ENCODE measurements at regions not wholly inside any gene's neighbourhood (a gene's known extent, or its start where the extent isn't known, plus 50 kb on each side); places are given as distances from the start of the nearest gene placed in this dataset.
"Not testable (repeated sequence)": the region's sequence is repeated elsewhere in the genome, so short reads cannot be mapped to it uniquely, and the experiment has no call there.

DNA sequence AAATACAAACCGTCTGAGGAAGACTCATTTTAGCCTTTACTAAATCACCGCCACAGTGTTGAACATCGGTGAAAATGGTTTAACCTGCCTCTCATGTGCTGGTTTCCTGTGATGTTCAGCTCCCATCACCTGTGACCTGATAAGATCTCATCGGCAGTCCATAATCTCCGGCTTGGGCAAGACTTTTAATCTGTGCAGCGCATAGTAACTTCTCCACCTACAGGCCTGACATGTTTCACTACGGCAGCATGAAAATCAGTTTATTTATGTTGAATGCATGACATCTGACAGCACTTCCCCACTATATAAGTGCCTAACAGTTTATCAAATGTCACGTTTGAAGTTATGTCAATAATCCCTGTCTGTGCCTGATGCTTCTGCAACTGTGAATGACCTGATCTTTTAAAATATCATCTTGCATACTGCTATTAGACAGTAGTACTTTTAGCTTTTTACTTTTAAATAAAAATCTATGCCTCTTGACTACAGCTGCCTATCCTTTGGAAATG lies 1919.8 kb upstream of the AGA start:
- no peak for DNase-seq

DNA sequence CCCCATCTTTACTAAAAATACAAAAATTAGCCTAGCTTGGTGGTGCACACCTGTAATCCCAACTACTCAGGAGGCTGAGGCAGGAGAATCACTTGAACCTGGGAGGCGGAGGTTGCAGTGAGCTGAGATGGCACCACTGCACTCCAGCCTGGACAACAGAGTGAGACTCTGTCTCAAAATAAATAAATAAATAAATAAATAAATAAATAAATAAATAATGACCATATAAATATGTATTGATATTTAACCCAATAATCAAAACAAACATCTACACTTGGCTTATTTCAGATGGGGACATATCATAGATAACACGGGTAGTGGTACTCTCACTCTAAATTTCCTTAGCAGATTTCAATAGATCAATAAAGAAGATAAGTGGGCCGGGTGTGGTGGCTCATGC lies 1923.7 kb upstream of the AGA start:
- DNase-seq: not testable (repeated sequence)

DNA sequence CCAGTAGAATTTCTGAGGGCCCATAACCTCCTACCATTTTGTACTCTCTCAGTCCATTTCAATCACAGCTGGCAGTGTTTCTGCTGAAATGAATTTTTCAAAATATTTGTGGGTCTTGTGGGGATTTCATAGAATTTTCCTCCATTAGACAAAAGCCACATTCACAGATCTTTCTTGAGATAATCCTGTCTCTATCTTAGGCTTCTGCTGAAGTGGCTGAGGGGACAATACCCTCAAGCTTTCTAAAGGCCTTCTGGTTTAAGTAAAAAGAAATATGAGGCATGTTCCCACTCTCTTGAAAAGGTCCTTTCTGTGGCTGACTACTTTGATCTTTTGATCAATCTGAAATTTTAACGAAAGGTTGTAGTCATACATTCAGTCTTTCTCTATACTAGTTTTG lies 1930.0 kb upstream of the AGA start:
- DNase-seq: no peak

- DNase-seq: no peak
These were observed 1930.5 kb upstream of the AGA start for GRCh38 chr4:179372746-179373145.

DNA sequence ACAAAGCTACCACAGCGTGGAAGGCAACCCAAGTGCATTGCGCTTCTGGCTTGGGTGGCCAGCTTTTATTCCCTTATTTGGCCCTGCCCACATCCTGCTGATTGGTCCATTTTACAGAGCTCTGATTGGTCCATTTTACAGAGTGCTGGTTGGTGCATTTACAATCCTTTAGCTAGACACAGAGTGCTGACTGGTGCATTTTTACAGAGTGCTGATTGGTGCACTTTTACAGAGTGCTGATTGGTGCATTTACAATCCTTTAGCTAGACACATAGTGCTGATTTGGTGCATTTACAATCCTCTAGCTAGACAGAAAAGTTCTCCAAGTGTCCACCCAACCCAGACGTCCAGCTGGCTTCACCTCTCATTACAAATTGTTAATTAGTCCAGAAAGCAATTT lies 1936.6 kb upstream of the AGA start:
- DNase-seq: not testable (repeated sequence)

DNA sequence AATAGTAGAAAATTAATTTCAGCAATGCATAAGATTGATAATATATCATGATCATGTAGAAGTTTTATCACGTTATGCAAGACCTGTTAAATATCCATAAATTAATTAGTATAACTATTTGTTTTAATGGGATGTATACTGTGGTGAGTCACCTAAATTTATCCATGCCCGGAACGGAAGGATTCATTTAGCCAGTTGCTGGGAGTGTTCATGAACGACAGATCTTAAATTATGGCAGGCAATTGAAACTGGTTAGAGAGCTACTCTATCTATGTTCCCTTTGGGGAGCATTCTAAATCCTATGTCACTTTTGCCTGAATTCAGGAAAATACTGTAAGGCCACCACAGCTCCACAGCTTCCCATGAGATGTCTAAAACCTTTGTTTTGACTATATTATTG lies 1950.5 kb upstream of the AGA start:
- DNase-seq: no peak

DNA sequence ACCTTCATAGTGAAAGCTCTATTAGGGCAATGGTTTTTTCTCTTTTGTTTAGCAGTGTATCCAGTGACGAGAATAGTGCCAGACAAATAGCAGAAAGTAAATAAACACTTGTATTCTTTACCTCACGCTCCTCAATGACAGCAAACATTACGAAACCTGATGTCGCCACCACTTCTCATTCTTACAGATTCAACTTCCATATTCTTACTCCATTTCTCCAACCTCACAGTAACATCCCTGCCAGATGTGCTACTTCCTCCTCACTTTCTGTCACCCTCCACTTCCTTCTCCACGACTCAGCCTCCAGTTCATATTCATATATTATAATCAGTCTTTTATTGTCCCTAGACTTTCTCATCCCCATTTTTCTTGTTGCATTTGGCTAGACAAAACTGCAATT lies 1956.2 kb upstream of the AGA start:
- no peak for DNase-seq

GRCh38 chr4:179399054-179399782 lies 1957.0 kb upstream of the AGA start:
- no peak for DNase-seq

- DNase-seq: no peak
These were observed 1973.0 kb upstream of the AGA start for GRCh38 chr4:179415037-179415846.

DNA sequence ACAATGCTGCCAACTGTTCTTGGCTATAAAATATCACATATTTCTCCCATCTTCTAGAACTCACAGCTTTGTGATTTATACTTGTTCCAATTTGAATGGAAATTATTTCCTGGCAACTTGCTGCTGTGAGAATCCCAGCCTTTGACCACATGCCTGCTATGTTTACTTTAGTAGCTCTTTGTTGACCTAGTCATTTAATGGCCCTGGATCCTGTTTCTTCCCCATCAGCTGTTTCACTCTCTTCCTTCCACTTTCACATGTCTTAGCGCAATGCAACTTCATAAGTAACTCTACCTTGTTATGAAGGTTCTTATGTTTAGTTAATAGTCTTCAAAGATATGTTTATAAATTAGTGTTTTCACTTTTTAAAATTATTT lies 1973.6 kb upstream of the AGA start:
- no peak for DNase-seq

DNA sequence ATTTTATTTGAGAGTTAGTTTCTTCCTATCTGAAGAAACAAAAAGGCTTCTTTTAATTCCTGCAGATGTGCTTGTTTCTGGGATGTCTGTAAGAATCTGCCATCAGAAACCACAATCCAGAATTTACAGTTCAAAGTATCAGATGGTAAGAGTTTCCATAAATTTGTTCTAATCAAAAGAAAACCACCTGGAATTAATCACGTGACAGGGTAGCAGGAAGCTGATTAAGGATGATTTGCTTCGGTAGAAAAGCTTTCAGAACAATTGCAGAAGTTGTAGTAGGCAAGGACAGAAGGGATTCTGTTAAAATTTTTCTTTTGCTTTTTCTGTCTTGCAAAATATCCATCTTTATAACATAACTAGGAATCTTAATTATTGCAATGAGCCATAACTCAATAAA lies 1975.1 kb upstream of the AGA start:
- no peak for DNase-seq

- no peak for DNase-seq
These were observed 1995.7 kb upstream of the AGA start for GRCh38 chr4:179437962-179438361.

DNA sequence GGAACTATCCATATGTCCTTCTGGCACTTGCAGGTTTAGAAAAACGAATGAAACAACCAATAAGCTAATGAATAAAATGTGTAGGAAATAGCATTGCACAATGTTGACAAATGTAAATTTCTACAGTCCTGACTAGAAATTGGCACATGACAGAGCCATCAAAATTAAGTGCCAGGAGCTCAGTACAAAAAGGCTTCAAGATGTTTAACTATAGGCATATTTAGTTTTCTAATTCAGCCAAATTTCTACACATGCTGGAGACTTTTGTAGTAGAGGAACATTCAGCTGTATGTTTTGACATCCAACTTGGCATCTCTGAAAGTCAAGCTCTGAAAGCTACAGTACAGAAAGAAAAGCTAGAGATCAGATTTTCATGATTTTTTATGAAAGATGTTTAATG lies 1999.4 kb upstream of the AGA start:
- no peak for DNase-seq

DNA sequence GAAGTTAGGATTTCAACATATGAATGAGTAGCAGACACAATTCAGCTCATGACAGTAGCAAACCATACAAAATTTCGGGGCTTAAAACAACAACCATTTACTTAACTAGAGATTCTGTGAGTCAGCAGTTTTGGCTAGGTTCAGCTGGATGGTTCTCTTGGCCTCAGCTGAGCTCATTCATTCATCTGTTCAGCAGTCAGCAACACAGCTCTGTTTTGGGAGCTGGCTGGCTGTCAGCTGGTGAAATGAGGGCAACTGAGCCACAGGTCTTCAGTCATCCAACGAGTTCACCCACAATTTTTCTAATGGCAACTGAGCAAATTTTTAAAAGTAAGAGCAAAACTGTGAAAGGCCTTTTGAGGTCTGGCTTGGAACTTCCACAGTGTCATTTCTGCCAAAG lies 2005.1 kb upstream of the AGA start:
- DNase-seq: no peak

DNA sequence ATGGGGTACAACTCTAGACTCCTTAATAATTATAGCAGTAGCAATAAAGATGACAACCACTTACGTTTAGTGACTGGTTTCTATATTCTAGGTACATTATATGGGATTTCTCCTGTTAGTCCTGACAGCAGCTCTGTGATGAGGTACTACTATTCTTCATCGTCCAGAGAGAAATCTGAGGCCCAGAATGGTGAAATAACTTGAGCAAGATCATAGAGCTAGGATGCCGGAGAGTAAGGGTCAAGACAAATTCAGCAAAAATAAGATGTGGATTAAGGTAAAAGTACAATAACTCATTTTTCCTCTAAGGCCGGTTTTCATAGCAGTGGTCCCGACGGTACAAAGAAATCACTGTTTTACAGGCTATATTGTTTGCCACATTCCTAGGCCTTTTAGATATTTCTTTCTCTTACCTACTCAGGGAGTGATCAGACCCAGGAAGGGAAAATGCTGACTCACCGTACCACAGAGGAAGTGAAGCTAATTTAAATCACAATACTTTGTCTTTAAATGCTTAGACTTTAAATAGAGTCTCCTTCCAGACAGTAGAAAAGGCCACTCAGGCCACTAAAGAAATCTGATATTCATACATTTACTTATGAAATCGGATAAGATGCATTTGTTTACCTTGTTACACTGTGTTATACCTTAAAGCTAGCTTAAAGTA lies 2023.0 kb upstream of the AGA start:
- DNase-seq: no peak

DNA sequence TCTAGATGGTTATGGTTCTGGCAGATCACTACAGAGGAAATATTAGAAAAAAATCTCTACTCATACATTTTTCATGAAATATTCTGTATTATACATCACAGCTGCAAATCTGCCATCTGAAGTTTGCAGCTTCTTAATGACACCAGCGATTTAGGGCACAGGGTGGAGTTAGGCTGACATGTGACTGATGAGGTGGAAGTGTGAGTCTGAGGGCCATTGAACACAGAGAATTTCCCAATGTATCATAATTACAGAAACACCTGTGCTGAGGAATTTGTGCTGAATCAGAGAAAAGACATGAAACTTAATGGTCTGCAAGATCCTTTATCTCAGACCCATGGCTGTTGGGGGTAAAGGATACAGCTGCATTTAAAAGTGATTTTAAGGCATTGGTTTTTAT lies 2025.6 kb upstream of the AGA start:
- DNase-seq: no peak

DNA sequence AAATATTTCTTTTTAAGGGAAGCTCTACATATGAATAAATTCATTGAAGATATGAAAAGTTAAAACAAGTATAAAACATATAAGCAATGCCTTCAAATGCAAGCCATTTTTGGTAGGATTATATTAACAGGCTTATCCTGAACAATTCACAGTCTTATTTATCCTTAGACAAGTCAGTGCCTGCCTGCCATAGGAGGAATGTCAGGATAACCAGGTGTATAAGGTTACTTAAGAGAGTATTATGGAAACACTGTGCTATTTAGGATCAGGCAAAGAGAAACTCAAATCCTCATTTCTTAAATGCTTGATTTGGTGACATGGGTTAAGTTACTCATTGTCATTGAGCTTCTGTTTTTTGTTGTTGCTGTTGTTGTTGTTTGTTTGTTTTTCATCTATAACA lies 2029.9 kb upstream of the AGA start:
- peak; percentile 25 for DNase-seq

GRCh38 chr4:179478608-179479007 lies 2036.4 kb upstream of the AGA start:
- DNase-seq: no peak

- no peak for DNase-seq
These were observed 2043.5 kb upstream of the AGA start for GRCh38 chr4:179485781-179486180.

- DNase-seq: no peak
These were observed 2044.5 kb upstream of the AGA start for GRCh38 chr4:179486570-179487335.

DNA sequence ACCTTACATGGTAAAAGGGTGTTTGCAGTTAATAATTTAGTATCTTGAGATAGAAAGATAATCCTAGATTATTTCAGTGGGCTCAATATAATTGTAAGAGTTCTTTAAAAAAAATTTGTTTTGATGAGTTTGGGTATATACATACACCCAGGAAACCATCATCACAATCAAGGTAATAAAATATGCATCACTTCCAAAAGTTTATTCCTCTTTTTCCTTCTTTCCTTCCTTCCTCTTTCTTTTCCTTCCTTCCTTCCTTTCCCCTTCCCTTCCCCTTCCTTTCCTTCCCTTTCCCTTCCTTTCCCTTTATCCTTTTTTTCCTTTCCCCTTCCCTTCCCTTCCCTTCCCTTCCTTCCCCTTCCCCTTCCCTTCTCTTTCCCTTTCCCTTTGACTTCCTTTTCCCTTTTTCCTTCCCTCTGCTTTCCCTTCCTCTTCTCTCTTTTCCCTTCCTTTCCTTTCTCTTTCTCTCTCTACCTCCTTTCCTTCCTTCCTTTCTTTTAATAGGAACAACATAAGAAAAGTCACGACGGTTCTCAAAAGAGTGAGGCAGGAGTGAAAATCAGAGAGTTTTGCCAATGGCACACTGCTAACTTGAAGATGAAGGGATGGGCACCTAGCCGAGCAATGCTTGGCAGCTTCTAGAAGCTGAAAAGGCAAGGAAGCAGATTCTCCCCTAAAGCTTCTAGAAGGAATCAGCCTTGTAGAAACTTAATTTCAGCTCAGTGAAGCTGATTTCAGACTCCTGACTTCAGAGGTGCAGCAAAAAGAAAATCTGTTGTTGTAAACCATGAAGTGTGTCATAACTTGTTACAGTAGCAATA lies 2050.2 kb upstream of the AGA start:
- no peak for DNase-seq

DNA sequence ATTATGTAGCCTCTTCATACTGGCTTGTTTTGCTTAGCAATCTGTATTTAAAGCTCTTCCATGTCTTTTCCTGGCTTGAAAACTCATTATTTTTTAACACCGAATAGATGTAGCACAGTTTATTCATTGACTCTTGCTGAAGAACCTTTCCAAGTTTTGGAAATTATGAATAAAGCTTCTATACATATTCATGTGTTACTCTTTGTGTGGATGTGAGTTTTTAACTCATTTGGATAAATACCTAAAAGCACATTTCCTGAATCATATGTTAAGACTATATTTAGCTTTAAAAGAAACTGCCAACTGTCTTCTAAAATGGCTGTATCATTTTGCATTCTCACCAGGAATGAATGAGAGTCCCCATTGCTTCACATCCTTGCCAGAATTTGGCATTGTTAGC lies 2061.7 kb upstream of the AGA start:
- no peak for DNase-seq
